HPDE6-E6E7 (cell line): ENCODE measurements at regions not wholly inside any gene's neighbourhood (a gene's known extent, or its start where the extent isn't known, plus 50 kb on each side); places are given as distances from the start of the nearest gene placed in this dataset.

Source experiments
- DNase-seq: peaks from one replicate; pipeline ENCODE4 v3.0.0; 2011; ENCODE audit warnings: missing footprints; ENCODE audit errors: extremely low spot score

DNA sequence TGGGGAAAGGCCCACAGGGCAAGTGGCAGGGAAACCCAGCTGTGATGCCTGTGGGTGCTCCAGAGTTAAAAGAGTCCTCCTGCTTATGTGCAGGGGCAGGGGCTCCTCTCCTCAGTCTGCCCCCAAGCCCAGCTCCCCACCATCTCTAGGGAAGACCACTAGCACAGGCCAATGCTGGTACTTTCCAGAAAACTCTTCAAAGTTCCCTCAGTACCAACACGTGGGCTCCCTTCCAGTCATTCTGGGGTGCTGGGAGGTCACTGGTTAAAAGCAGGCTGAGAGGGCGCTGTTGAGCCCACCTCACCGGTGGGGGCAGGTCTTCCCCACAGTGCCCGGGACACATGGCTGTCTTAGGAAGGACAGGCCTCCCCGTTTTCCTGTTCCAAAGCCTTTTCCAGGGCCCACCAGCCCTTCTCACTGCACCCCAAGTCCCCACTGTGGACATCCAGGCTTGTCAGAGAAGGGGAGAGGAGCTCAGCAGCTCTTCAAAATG lies 154.6 kb downstream of the TRIM29 start:
- no peak for DNase-seq

DNA sequence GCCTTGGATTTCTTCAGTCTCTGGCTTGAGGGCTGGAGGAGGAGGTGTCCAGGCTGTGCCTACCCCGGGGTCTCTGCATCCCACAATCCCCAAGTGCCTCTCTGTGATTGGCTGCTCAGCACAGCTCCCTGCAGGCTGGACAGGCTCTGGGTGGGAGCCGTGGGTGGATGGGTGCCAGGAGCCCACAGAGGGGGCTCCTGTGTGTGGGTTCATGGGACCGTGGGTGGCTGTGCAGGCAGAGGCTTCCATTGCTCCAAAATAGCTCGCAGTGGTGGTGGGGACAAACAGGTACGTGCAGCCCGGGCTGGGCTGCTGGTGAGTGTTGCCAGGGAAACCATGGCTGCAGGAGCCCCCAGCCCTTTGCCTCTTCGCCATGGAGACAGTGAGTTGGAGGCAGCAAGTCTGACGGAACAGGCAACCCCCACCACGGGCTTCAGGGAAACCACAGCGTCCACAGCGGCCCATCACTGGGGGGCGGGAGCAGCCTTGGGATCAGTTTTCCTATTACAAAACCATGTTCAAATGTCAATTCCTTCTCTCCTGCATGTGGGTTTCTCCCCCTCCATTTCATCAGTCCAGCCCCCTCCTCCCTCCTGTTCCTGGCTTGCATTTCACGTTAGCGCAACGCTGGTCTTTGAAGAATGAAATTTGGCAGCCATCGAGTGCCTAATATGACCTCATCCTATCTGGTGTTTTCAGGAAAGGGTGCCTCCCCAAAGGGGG lies 155.2 kb downstream of the TRIM29 start:
- DNase-seq = no peak

DNA sequence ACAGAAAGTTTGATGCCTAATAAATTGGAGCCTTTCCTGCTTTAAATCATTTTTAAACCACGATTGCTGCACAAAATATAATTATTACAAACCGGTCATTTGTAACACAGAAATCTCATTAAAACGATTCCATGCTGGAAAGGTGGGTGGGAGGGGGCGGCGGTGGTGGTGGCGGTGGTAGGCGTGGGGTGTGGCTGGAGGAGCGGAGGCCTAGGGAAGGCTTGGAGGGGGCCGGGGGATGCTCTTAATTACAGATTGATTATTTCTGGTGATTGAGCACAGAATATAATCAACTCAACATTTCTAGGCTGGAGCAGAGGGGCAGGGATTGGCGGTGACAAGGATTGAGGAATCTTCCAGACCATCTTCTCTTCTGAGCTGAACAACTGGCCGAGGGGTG lies 157.5 kb downstream of the TRIM29 start:
- no peak for DNase-seq

DNA sequence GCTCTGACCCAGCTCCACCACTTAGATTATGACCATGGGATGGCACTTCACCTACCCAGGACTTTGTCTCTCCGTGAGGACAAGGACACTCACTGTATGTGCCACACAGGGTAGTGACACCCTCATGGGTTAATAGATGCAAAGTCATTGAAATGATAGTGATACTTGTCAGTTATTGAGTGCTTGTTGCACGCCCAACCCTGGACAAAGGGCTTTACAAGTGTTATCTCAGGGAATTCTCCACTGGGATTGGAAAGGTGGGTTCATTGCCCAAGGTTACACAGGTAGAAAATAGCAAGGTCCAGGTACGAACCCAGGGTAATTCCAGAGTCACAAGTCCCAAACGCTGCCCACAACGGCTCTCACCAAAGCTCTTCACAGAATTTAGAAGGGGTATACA lies 158.2 kb downstream of the TRIM29 start:
- no peak for DNase-seq

DNA sequence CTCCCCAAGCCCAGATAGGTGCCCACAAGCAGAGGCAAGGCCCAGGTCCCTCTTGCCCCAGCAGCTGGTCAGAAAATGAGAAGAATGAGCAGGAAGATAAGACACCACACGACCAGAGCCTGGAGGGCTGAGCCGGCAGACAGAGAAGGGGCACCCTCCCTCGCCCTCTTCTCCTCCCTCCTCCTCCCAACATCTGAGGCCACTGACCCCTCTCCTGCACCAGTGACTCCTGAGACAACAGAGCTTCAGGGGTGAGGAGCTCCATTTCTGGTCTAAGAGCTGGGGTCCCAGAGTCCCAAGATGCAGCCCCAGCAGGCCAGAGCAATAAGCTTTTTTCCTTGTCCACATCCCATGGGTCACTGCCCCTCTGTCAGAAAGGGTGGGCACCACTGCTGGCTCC lies 159.2 kb downstream of the TRIM29 start:
- DNase-seq = no peak

DNA sequence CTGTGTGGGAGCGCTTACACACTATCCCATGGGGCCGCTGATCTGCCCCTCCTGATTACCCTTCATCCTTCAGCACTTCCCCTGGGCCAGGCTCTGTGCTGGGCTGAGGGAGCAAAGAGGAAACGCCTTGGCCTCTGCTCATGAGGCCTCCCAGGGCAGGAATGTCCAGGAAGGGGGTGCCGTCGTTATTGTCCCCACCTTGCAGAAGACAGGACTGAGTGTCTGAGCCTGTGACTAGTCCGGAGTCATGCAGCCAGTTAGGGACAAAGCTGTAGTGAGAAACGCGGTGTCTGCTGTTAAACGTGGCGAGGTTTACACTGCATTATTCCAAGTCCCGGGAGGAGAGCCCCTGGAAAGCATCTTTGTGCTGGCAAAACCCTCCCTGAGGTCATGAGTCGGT lies 160.0 kb downstream of the TRIM29 start:
- DNase-seq = no peak

DNA sequence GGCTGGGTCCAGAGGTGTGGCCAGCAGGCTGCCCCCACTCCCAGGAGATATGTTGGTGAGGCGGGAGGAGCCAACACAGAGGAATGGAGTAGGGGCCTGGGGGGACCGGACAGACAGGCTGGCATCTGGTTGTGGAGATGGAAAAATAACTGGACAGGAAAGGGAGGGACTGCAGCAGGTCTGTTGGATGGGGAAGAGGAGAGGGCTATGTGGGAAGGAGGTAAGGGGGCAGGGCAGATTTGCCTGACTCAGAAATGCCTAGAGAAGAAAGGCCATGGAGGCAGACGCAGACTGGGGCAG lies 160.4 kb downstream of the TRIM29 start:
- DNase-seq = no peak

DNA sequence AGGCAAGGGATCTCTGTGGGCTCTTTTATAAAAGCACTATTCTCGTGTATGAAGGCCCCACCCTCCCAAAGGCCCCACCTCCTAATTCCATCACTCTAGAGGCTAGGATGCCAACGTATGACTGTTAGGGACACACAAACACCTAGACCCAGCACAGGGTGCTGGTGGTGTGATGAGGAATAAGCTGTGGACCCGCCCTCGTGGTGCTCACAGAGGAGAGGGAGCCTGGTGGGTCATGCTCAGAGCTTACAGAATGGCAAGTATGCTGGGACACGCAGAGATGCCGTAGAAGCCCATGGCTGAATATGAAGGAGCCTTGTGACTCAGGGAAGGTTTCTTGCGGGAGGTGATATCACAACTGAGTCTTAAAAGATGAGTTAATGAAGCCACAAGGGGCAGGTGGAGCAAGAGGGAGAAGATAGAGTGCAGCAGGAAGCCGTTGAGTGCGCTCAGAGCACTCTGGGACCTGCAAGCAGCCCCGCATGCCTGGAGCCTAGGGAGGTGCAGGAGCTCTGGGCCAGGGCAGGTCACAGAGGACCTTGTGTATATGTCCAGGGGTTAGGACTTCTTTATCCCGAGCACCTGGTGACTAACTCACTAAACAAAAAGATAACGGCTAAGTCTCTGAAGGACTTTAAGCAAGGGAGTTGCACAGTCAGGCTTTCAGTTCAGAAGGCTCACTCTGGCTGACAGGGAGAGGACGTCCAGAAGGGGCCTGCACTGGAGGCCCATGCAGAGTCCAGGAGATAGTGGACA lies 160.9 kb downstream of the TRIM29 start:
- no peak for DNase-seq

DNA sequence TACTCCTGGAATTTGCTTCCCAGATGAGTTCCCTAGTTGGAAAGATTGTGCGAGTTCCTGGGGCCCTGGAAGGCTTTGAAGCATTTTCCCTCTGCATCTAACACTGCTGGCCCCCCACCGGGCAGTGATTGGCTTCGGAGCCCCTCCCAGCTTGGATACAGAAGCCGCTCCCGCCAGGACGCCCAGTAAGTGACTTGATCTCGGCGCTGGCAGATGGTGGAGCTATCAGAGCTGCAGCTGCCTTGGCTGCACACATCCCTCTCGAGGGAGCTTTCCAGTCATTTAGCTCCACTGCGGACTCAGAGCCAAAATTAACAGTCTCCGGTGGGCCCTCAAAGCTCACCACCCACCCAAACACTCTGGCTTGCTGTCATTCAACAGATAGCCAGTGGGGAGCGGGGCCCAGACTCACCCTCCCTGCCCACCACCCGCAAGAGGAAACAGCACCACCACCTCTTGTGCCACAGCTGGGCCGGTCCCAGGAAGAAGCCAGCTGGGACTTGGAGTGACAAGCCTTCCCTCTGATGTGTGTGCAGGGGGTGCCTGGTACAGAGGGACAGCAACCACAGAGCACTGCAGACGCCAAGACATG lies 162.3 kb downstream of the TRIM29 start:
- DNase-seq = no peak

DNA sequence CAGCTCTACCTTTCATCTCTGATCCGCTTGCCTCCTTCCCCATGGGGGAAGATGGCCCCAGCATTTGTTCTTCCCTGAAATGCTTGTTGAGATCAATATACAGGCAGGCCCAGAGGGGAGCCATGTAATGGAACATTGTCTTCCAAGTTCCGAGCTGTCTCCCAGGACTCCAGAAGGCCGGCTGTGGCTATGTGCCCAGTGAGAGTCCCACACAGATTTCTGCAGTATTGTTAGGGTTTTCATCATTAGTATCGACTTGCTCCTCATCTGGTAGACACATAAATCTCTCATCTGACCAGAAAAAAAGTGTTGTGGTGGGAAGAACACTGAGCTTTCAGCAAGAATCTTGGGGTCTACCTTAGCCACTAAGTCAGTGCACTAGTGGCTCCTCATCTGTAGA lies 163.4 kb downstream of the TRIM29 start:
- DNase-seq = no peak

DNA sequence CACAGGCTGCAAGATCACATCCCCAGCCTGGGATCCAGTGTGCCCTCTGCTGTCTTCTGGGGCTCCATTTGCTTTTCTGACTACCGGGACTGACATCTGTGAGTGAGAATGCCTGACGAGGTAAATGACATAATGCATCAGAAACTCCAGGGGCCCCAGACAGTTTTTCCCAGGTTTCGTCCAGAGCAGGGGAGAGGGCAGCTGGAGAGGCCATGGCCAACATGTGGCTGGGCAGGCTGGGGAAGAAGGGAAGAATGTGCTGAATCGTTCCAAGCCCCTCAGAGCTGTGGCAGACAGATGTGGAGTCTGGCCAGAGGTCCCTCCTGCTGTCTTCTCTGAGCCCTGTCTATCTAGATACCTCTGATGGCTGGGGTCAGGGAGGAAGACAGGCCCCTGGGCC lies 163.9 kb downstream of the TRIM29 start:
- no peak for DNase-seq

DNA sequence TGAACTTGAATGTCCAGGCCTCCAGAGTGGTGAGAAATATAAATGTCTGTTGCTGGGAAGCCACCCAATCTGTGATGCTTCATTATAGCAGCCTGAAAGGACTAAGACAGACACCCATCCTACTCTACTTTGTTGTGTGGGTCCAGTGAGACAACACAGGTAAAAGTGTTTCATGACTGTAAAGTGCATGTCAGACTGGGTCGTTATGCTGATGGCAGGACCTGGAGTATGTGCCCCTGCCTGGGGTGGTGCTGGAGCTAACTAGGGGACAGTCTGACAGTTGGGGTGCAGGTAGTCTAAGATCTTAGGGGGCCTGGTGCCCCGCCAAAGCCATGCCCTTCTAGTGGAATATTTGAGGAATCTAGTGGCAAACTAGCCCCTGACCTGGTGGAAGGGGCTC lies 165.6 kb downstream of the TRIM29 start:
- DNase-seq = no peak

DNA sequence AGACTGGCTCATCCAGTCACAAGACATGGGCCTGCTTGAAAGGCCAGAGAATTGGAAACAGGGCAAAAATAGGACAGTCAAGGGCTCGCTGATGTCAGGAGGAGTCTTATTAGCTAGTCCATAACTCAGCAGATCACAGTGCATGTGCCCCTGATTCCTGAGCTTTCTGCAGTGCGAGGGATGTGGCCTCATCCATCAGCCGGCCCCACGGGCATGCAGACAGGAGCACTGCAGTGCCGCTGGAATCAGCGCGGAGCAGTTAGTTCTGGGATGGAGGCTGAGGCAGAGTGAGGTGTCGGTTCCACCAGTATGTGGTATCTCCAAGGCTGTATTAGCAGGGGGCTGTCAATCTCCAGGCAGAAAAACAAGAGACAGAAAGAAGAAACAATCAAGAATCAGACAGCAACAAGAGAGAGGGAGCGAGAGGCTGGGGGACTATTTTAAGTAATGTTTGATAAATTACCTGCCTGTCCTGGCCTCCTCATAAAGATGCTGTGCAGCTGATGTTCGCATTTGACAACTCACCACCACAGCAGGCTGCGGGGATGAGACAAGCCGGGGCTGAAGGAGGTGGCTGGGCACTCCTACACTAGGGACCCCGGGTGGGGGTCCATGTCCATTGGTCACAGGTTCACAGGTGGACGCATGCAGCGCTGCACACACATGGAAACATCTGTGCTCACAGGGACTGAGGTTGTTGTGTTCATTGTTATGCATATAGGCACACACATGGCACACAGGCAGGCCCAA lies 167.2 kb downstream of the TRIM29 start:
- no peak for DNase-seq

DNA sequence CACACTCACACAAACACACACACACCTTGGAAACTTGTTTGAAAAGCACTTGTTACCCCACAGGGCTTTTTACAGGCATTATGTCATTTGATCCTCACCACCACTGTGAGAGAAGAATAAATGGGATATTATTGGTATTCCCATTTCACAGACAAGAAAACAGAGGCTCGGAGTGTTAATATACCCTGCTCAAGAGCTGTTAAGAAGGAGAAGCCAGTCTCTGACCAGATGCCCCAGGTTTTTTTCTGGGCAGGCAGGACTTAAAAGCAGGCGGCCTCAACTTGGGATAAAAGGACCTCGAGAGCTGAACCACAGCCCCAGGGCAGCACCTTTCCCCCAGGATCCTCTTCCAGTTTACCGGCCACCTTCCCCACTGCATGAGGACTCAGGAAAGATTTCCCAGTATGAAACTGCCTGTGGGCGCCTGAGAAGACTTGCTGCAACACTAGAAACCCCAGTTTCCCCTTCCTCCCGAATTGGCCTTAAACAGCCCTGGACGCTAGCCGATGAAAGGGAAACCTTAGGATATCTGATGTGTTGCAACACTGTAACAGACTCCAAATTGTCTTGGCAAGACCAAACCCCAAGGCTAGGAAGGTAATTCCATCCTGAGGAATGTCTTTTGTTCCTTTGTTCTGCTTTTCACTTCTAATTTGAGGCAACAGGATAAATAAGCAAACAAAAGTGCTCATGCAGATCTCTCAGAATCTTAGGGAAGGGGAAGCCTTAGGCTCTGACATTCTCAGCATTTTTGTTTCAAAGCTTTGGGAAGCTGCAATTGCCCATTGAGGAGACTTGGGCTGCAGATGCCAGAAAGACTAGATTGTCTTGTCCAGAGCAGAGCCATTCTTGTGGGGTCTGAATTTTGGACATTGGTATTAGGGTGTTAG lies 173.5 kb downstream of the TRIM29 start:
- no peak for DNase-seq

DNA sequence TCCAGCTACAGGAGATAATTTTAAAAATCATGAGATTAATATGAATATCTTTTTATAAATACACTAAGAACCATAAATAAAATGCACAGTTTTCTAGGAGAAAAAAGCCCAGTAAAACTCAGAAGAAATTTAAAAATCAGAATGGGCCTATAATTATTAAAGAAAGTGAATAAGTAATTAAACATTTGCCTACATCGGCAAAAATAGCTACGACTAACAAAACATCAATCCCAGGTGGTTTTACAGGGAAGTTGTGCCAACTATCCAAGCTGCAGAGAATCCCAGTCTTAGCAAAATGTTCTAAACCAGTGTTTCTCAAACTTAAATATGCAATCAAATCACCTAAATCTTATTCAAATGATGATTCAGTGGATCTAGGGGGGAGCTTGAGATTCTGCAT lies 180.0 kb downstream of the TRIM29 start:
- DNase-seq = no peak

DNA sequence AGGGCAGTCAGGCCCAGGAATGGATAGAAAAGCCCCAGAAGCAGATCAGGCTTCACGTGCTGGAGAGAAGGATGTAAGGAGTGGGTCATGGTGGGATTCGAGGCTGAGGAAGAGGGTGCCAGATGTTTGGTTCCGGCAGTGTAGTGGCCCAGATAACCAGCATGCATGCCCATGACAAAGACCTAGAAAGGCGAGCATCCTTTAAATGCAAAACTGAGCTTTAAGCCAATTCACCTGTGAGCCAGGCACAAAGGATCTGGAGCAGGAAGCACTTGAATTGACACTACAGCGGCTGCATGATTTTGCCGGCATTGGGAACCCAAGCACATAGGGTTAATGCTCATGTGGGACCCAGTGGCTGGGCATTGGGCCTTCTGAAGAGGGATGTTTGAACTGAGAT lies 185.5 kb downstream of the TRIM29 start:
- DNase-seq = no peak

DNA sequence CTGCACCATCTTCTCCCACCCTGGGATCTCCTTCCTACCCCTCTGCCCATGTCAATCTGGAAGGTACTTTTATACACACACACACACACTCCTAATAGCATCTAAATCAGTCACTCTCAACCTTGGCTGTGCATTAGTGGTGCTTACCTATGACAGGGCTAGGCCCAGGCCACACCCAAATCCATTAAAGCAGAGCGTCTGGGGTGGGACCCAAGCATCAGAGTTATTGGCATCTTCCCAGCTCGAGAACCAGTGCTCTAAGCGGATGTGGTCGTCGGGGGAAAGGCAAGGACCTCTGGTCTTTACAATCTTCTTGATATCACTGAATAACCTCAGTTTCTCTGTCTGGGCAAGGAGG lies 194.6 kb downstream of the TRIM29 start:
- DNase-seq = no peak

DNA sequence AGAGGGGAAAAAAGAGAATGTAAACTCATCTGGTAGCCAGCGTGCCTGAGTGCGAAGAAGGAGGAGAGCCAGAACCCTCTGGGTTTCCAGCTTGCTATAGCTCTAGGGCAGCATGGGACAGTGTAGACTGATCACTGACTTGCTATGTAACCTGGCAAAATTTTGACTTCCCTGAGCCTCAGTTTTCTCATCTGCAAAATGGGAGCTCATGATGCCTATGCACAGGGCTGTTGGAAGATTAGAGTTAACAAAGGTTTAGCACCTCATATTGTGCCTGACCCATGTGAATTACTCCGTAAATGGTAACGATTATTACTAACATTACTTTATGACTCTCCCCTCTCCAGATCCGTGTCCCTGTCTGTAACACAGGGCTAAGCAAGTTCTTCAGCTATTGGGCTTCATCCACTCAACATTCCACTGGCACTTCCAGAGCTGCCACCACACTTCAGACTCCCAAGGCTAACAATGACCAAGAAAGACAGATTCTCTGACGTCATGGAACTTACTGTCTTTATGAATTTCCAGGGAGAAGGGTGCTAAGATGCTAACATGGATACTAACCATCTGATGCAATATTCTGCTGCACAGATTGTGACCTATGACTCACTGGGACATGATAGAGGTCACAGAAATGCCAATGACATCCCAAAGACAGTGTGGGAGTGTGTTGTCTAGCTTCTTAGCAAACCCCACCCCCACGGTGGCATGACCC lies 195.2 kb downstream of the TRIM29 start:
- DNase-seq = no peak

DNA sequence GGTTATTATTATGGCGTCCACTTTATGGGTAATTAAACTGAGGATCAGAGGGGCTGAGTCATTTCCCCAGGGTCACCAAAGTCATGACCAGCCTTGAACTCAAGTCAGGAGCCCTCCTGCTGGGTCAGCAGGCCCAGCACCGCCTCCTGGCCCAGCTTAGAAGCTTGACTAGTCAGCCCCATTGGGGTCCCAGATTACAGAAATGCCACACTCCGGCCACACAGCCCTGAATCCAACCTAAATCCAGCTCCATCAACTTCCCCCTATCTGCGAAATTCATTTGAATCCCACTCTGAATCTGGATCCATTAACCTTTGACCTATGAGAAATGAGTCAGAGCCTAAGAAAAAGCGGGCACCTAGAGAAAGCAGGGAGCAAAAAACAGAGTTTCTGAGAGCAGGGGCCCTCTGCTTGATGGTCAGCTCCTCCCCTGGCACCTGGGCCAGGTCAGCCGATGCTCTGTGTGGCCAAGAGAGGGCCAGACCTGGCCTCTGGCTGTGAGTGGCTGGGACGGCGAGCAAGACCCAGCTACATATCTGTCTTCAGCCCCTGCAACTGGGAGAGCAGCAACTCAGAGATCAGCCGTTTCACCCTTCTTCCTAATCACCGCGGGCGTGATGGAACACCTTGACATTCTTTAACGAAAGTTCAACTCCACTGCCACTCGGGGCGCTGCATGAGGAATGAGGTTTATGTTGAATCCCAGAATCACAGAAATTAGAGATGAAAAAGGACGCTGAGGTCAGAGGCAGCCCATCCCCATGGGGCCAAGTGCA lies 196.1 kb downstream of the TRIM29 start:
- DNase-seq = no peak

DNA sequence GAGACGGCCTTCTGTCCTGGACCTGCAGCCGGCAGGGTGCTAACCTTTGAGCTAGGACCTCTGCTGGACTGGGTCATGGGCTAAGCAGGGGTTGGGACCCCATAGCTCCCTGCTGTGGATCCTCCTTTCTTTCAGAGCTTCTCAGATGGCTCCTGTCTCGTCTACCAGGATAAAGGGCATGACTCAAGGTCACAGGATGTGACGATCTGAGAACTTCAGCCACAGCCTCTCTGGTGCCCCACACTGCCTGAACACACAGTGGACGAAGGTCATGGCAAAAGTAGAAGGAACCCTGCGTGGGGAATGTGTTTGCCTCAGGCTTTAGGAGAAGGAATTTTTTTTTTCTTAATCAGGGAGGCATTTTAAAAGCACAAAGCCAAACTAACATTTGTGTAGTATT lies 196.7 kb downstream of the TRIM29 start:
- DNase-seq = no peak
